Putamen (tissue), 1 donor: ENCODE measurements at regions not wholly inside any gene's neighbourhood (a gene's known extent, or its start where the extent isn't known, plus 50 kb on each side); places are given as distances from the start of the nearest gene placed in this dataset.
A peak's percentile ranks its signal among the peaks of the same experiment; 100 is the strongest.

Source experiments
- DNase-seq: peaks from one replicate; pipeline ENCODE4 v3.0.0-alpha.2; 2016; ENCODE audit warnings: low spot score

GRCh38 chr4:180120068-180120467 lies 2123.1 kb upstream of the TENM3 start:
- DNase-seq = no peak

- no peak for DNase-seq
Measured at GRCh38 chr4:180134091-180134866, 2108.9 kb upstream of the TENM3 start.

- DNase-seq = no peak
Measured at GRCh38 chr4:180141734-180142133, 2101.5 kb upstream of the TENM3 start.

GRCh38 chr4:180148737-180149136 lies 2094.5 kb upstream of the TENM3 start:
- no peak for DNase-seq

- no peak for DNase-seq
Measured at GRCh38 chr4:180150818-180151217, 2092.4 kb upstream of the TENM3 start.

GRCh38 chr4:180152831-180153230 lies 2090.4 kb upstream of the TENM3 start:
- no peak for DNase-seq

- no peak for DNase-seq
Measured at GRCh38 chr4:180153587-180153986, 2089.6 kb upstream of the TENM3 start.

GRCh38 chr4:180156684-180157083 lies 2086.5 kb upstream of the TENM3 start:
- no peak for DNase-seq

GRCh38 chr4:180160195-180160983 lies 2082.8 kb upstream of the TENM3 start:
- DNase-seq = peak; percentile 27

GRCh38 chr4:180164799-180165198 lies 2078.4 kb upstream of the TENM3 start:
- no peak for DNase-seq

GRCh38 chr4:180169394-180169793 lies 2073.8 kb upstream of the TENM3 start:
- DNase-seq = no peak

- DNase-seq = no peak
Measured at GRCh38 chr4:180169966-180170365, 2073.2 kb upstream of the TENM3 start.

GRCh38 chr4:180179146-180179545 lies 2064.1 kb upstream of the TENM3 start:
- DNase-seq = no peak

- no peak for DNase-seq
Measured at GRCh38 chr4:180189666-180190065, 2053.5 kb upstream of the TENM3 start.

GRCh38 chr4:180190382-180190781 lies 2052.8 kb upstream of the TENM3 start:
- no peak for DNase-seq

GRCh38 chr4:180197471-180197870 lies 2045.7 kb upstream of the TENM3 start:
- no peak for DNase-seq

GRCh38 chr4:180203349-180203748 lies 2039.9 kb upstream of the TENM3 start:
- DNase-seq = no peak

GRCh38 chr4:180205276-180205675 lies 2037.9 kb upstream of the TENM3 start:
- DNase-seq = no peak

GRCh38 chr4:180207921-180208320 lies 2035.3 kb upstream of the TENM3 start:
- DNase-seq = no peak

- no peak for DNase-seq
Measured at GRCh38 chr4:180217070-180217469, 2026.1 kb upstream of the TENM3 start.

- no peak for DNase-seq
Measured at GRCh38 chr4:180219080-180219479, 2024.1 kb upstream of the TENM3 start.

GRCh38 chr4:180225977-180226376 lies 2017.2 kb upstream of the TENM3 start:
- no peak for DNase-seq

- no peak for DNase-seq
Measured at GRCh38 chr4:180234730-180235129, 2008.5 kb upstream of the TENM3 start.
